SK-N-SH (cell line): ENCODE measurements at regions not wholly inside any gene's neighbourhood (a gene's known extent, or its start where the extent isn't known, plus 50 kb on each side); places are given as distances from the start of the nearest gene placed in this dataset.

Source experiments
- CTCF ChIP-seq: fragments of 200-600 bp; sonication (generic); IDR thresholded peaks from 2 replicates; pipeline ENCODE4 v1.6.1; 2017; ENCODE audit warnings: antibody characterized with exemption, mild to moderate bottlenecking, moderate library complexity
- ELF1 ChIP-seq: IDR thresholded peaks from 2 replicates; pipeline ENCODE4 v1.4.0; 2012
- FOXJ3 ChIP-seq: sonication (generic); formaldehyde crosslinking; IDR thresholded peaks from 2 replicates; pipeline ENCODE4 v1.5.1; 2020; ENCODE audit warnings: mild to moderate bottlenecking, missing genetic modification reagents
- GABPA ChIP-seq: IDR thresholded peaks from 2 replicates; pipeline ENCODE4 v1.4.0; 2012; ENCODE audit warnings: low read depth, mild to moderate bottlenecking
- MAX ChIP-seq: IDR thresholded peaks from 2 replicates; pipeline ENCODE4 v1.4.0; 2012; ENCODE audit warnings: low read depth
- POLR2AphosphoS5 ChIP-seq: IDR thresholded peaks from 2 replicates; pipeline ENCODE4 v1.6.1; 2012; ENCODE audit warnings: low read depth, low read length
- RAD21 ChIP-seq: IDR thresholded peaks from 2 replicates; pipeline ENCODE4 v1.6.1; 2012; ENCODE audit warnings: mild to moderate bottlenecking, low read length
- RXRA ChIP-seq: IDR thresholded peaks from 2 replicates; pipeline ENCODE4 v1.4.0; 2012; ENCODE audit warnings: low read depth, mild to moderate bottlenecking, borderline replicate concordance
- TF ChIP-seq, protein P1 (sequence below): IDR thresholded peaks from 2 replicates; pipeline ENCODE4 v1.6.1; 2012; ENCODE audit warnings: mild to moderate bottlenecking, low read depth, low read length, moderate library complexity

- TF ChIP-seq CTCF = no peak
- no peak for TF ChIP-seq FOXJ3
- no peak for TF ChIP-seq RAD21
- TF ChIP-seq POLR2AphosphoS5 = no peak
- no peak for TF ChIP-seq ELF1
- TF ChIP-seq GABPA = no peak
- TF ChIP-seq, protein P1, sequence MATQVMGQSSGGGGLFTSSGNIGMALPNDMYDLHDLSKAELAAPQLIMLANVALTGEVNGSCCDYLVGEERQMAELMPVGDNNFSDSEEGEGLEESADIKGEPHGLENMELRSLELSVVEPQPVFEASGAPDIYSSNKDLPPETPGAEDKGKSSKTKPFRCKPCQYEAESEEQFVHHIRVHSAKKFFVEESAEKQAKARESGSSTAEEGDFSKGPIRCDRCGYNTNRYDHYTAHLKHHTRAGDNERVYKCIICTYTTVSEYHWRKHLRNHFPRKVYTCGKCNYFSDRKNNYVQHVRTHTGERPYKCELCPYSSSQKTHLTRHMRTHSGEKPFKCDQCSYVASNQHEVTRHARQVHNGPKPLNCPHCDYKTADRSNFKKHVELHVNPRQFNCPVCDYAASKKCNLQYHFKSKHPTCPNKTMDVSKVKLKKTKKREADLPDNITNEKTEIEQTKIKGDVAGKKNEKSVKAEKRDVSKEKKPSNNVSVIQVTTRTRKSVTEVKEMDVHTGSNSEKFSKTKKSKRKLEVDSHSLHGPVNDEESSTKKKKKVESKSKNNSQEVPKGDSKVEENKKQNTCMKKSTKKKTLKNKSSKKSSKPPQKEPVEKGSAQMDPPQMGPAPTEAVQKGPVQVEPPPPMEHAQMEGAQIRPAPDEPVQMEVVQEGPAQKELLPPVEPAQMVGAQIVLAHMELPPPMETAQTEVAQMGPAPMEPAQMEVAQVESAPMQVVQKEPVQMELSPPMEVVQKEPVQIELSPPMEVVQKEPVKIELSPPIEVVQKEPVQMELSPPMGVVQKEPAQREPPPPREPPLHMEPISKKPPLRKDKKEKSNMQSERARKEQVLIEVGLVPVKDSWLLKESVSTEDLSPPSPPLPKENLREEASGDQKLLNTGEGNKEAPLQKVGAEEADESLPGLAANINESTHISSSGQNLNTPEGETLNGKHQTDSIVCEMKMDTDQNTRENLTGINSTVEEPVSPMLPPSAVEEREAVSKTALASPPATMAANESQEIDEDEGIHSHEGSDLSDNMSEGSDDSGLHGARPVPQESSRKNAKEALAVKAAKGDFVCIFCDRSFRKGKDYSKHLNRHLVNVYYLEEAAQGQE = no peak
- no peak for TF ChIP-seq MAX
- TF ChIP-seq RXRA = no peak
These were observed 340.9 kb downstream of the KCNN2 start for GRCh38 chr5:114702731-114703130.
